Body of pancreas (tissue), 4 donors: ENCODE measurements at regions not wholly inside any gene's neighbourhood (a gene's known extent, or its start where the extent isn't known, plus 50 kb on each side); places are given as distances from the start of the nearest gene placed in this dataset.

Experiments used
- ATAC-seq: fragments of 150-250 bp; one replicate; pipeline ENCODE4 v1.9.1; 2016
- DNase-seq, 4 donors: peaks; one replicate each; pipeline ENCODE4 v3.0.0-alpha.2; 2019
- H3K27ac ChIP-seq, 4 donors: fragments of 200-600 bp; sonication (generic); 1 replicate in 3 of 4; 2 replicates in 1 of 4; pipeline versions ENCODE4 v1.5.1 to v1.6.1; 2016 to 2019; ENCODE audit warnings: mild to moderate bottlenecking in 1 of 4, mixed read lengths in 1 of 4, moderate library complexity in 1 of 4
- H3K27me3 ChIP-seq, 2 donors: fragments of 200-600 bp; sonication (generic); one replicate each; pipeline ENCODE4 v1.6.0; 2016; ENCODE audit warnings: mild to moderate bottlenecking in 1 of 2
- H3K36me3 ChIP-seq, 2 donors: fragments of 200-600 bp; sonication (generic); replicated peaks in 1 of 2; 2 replicates each; pipeline ENCODE4 v1.5.1; 2016; ENCODE audit warnings: low read depth in 2 of 2; ENCODE audit not compliant: insufficient read depth in 1 of 2
- H3K4me1 ChIP-seq: fragments of 200-600 bp; sonication (generic); one replicate; pipeline ENCODE4 v1.6.0; 2016
- H3K4me3 ChIP-seq, 2 donors: fragments of 200-600 bp; sonication (generic); 1 replicate in 1 of 2; 2 replicates in 1 of 2; pipeline ENCODE4 v1.5.1; 2016 to 2019
- H3K9me3 ChIP-seq, 3 donors: fragments of 200-600 bp; sonication (generic); 1 replicate in 2 of 3; 2 replicates in 1 of 3; pipeline ENCODE4 v1.5.1; 2016
- CTCF ChIP-seq, 7 experiments: fragments of 450-650 bp in 4 of 7; fragments of 200-600 bp in 3 of 7; sonication (generic) in 3 of 7; IDR thresholded peaks; one replicate each; pipeline ENCODE4 v1.5.1; 2016 to 2019; ENCODE audit warnings: antibody characterized with exemption in 7 of 7
- POLR2A ChIP-seq, 3 donors: fragments of 450-650 bp; IDR thresholded peaks; one replicate each; pipeline ENCODE4 v1.6.1; 2016; ENCODE audit warnings: antibody characterized with exemption in 3 of 3, mild to moderate bottlenecking in 2 of 3
- WGBS, 2 donors: methylation state at CpG; one replicate each; pipeline ENCODE4 v1.1.5; 2017; 5-methylcytosine and 5-hydroxymethylcytosine counted together
- intact Hi-C: fragments of 100-400 bp; cut with DNase I; formaldehyde crosslinking; loops from one replicate; pipeline ENCODE4 v1.15.1; 2023

GRCh38 chr14:100400115-100400514, 77.0 kb downstream of the SLC25A47 start:
- intact Hi-C loops, result no loop called here
- ATAC-seq, result peak; percentile 45
- 51 to 59% methylated on average over 4 to 5 of the region's 5 CpGs for WGBS, 2 donors

GRCh38 chr14:100401031-100401692, 78.0 kb downstream of the SLC25A47 start:
- no peak for ATAC-seq
- H3K4me1 ChIP-seq, result peaks cover 44% of the 10 kb centered on the region
- no peak for TF ChIP-seq POLR2A (IDR thresholded peaks at IDR 0.05)
- TF ChIP-seq CTCF (IDR thresholded peaks at IDR 0.05), result no peak
- H3K9me3 ChIP-seq, result no peaks in the 10 kb centered on the region
- WGBS, 2 donors, result 83 to 92% methylated on average over 17 of the region's 17 CpGs
- H3K27me3 ChIP-seq, result no peaks in the 10 kb centered on the region
- intact Hi-C loops, result no loop called here
- H3K36me3 ChIP-seq, result no peaks in the 10 kb centered on the region
- no peak overlapping the region for H3K4me3 ChIP-seq
- no peak for DNase-seq
- no peak overlapping the region for H3K27ac ChIP-seq

More at GRCh38 chr14:100400115-100400514, 77.0 kb downstream of the SLC25A47 start:
- TF ChIP-seq POLR2A (IDR thresholded peaks at IDR 0.05), result no peak
- no peak for TF ChIP-seq CTCF (IDR thresholded peaks at IDR 0.05)
- Histone ChIP-seq H3K36me3 (no peaks in the 10 kb centered on the region), H3K9me3 (no peaks in the 10 kb centered on the region), H3K27me3 (no peaks in the 10 kb centered on the region), H3K4me1 (peaks cover 34% of the 10 kb centered on the region), H3K4me3 (no peak overlapping the region), H3K27ac (peak overlapping the region in 3 of 4 donors; percentile 10 to 32 (median 19))
- peak; percentile 44 to 72 (median 63) for DNase-seq

GRCh38 chr14:100401792-100402191, 78.7 kb downstream of the SLC25A47 start:
- Histone ChIP-seq H3K4me1 (peaks cover 50% of the 10 kb centered on the region), H3K36me3 (no peaks in the 10 kb centered on the region), H3K27me3 (no peaks in the 10 kb centered on the region), H3K27ac (no peak overlapping the region), H3K9me3 (no peaks in the 10 kb centered on the region), H3K4me3 (no peak overlapping the region)
- WGBS, 2 donors, result 62 to 74% methylated on average over 3 of the region's 3 CpGs
- ATAC-seq (no peak), DNase-seq (no peak)
- TF ChIP-seq CTCF (IDR thresholded peaks at IDR 0.05) (no peak), POLR2A (IDR thresholded peaks at IDR 0.05) (no peak)
- intact Hi-C loops, result no loop called here

GRCh38 chr14:100402631-100403030, 79.5 kb downstream of the SLC25A47 start:
- H3K27me3 ChIP-seq, result no peaks in the 10 kb centered on the region
- intact Hi-C loops, result no loop called here
- WGBS, 2 donors, result 55 to 64% methylated on average over 7 of the region's 7 CpGs
- H3K27ac ChIP-seq, result no peak overlapping the region
- peaks cover 55% of the 10 kb centered on the region for H3K4me1 ChIP-seq
- TF ChIP-seq POLR2A (IDR thresholded peaks at IDR 0.05), result no peak
- no peak for TF ChIP-seq CTCF (IDR thresholded peaks at IDR 0.05)
- no peaks in the 10 kb centered on the region for H3K9me3 ChIP-seq
- peak in 1 of 4 donors; percentile 36 for DNase-seq
- no peak overlapping the region for H3K4me3 ChIP-seq
- H3K36me3 ChIP-seq, result no peaks in the 10 kb centered on the region
- no peak for ATAC-seq

GRCh38 chr14:100403105-100403504, 80.0 kb downstream of the SLC25A47 start:
- Histone ChIP-seq H3K36me3 (no peaks in the 10 kb centered on the region), H3K4me1 (peaks cover 54% of the 10 kb centered on the region), H3K4me3 (no peak overlapping the region), H3K27ac (no peak overlapping the region), H3K27me3 (no peaks in the 10 kb centered on the region), H3K9me3 (no peaks in the 10 kb centered on the region)
- DNase-seq (no peak), ATAC-seq (no peak)
- no peak for TF ChIP-seq CTCF (IDR thresholded peaks at IDR 0.05)
- TF ChIP-seq POLR2A (IDR thresholded peaks at IDR 0.05), result no peak
- 90 to 91% methylated on average over 5 of the region's 5 CpGs for WGBS, 2 donors
- intact Hi-C loops, result no loop called here
